ENCODE measurements at regions not wholly inside any gene's neighbourhood (a gene's known extent, or its start where the extent isn't known, plus 50 kb on each side); places are given as distances from the start of the nearest gene placed in this dataset.
A peak's percentile ranks its signal among the peaks of the same experiment; 100 is the strongest.
"Not testable (repeated sequence)": the region's sequence is repeated elsewhere in the genome, so short reads cannot be mapped to it uniquely, and the experiment has no call there.

- DNase-seq: no peak
Observed at GRCh38 chr19:29013325-29013724, 199.6 kb downstream of the UQCRFS1 start.

- no peak for DNase-seq
Observed at GRCh38 chr19:29012457-29012856, 200.5 kb downstream of the UQCRFS1 start.

GRCh38 chr19:29010276-29010675 lies 202.7 kb downstream of the UQCRFS1 start:
- DNase-seq: no peak

- DNase-seq: no peak
Observed at GRCh38 chr19:29006057-29006735, 206.8 kb downstream of the UQCRFS1 start.

- DNase-seq: no peak
Observed at GRCh38 chr19:29004796-29005195, 208.2 kb downstream of the UQCRFS1 start.

- DNase-seq: no peak
Observed at GRCh38 chr19:29003641-29004409, 209.1 kb downstream of the UQCRFS1 start.

- peak in 22 of 56 donors; percentile 1 to 66 (median 14) for DNase-seq
Observed at GRCh38 chr19:29002336-29002735, 210.6 kb downstream of the UQCRFS1 start.

- peak in 18 of 56 donors; percentile 0 to 59 (median 17) for DNase-seq
Observed at GRCh38 chr19:29001597-29002245, 211.2 kb downstream of the UQCRFS1 start.

GRCh38 chr19:29001141-29001581 lies 211.8 kb downstream of the UQCRFS1 start:
- no peak for DNase-seq

GRCh38 chr19:28999724-29000433 lies 213.1 kb downstream of the UQCRFS1 start:
- DNase-seq: no peak

GRCh38 chr19:28998974-28999373 lies 214.0 kb downstream of the UQCRFS1 start:
- DNase-seq: no peak

- not testable (repeated sequence) for DNase-seq
Observed at GRCh38 chr19:28997866-28998265, 215.1 kb downstream of the UQCRFS1 start.

GRCh38 chr19:28990522-28990921 lies 222.4 kb downstream of the UQCRFS1 start:
- no peak for DNase-seq

- no peak for DNase-seq
Observed at GRCh38 chr19:28989739-28990138, 223.2 kb downstream of the UQCRFS1 start.

- DNase-seq: no peak
Observed at GRCh38 chr19:28988066-28988465, 224.9 kb downstream of the UQCRFS1 start.

GRCh38 chr19:28987177-28987576 lies 225.8 kb downstream of the UQCRFS1 start:
- DNase-seq: no peak

GRCh38 chr19:28985201-28985600 lies 227.8 kb downstream of the UQCRFS1 start:
- no peak for DNase-seq

GRCh38 chr19:28984315-28984714 lies 228.6 kb downstream of the UQCRFS1 start:
- no peak for DNase-seq

GRCh38 chr19:28983430-28983829 lies 229.5 kb downstream of the UQCRFS1 start:
- DNase-seq: no peak

GRCh38 chr19:28981994-28982393 lies 231.0 kb downstream of the UQCRFS1 start:
- DNase-seq: no peak

GRCh38 chr19:28981518-28981917 lies 231.4 kb downstream of the UQCRFS1 start:
- no peak for DNase-seq

Measured in amygdala (tissue), 56 donors.